Thyroid gland (tissue), 4 donors: ENCODE measurements at regions not wholly inside any gene's neighbourhood (a gene's known extent, or its start where the extent isn't known, plus 50 kb on each side); places are given as distances from the start of the nearest gene placed in this dataset.

ENCODE experiments used
- CTCF ChIP-seq, 6 experiments: fragments of 200-600 bp in 3 of 6; fragments of 450-650 bp in 3 of 6; sonication (generic) in 3 of 6; IDR thresholded peaks; one replicate each; pipeline ENCODE4 v1.5.1; 2016 to 2019; ENCODE audit warnings: antibody characterized with exemption in 6 of 6, mild to moderate bottlenecking in 2 of 6, inconsistent platforms in 1 of 6, moderate library complexity in 1 of 6
- POLR2A ChIP-seq, 2 donors: fragments of 450-650 bp; IDR thresholded peaks; one replicate each; pipeline ENCODE4 v1.6.1; 2017; ENCODE audit warnings: antibody characterized with exemption in 2 of 2, mild to moderate bottlenecking in 2 of 2, moderate library complexity in 1 of 2

- TF ChIP-seq CTCF (IDR thresholded peaks at IDR 0.05) (no peak), POLR2A (IDR thresholded peaks at IDR 0.05) (no peak)
Measured at GRCh38 chr3:22322861-22323260, 571.9 kb upstream of the ZNF385D start.
